ENCODE measurements at regions not wholly inside any gene's neighbourhood (a gene's known extent, or its start where the extent isn't known, plus 50 kb on each side); places are given as distances from the start of the nearest gene placed in this dataset.

GRCh38 chr22:44442186-44442815, 55.7 kb downstream of the RTL6 start:
- no peak for DNase-seq (ENCODE audit: extremely low read depth, low read depth)

- no peak for DNase-seq (ENCODE audit: extremely low read depth, low read depth)
These were observed 56.4 kb downstream of the RTL6 start for GRCh38 chr22:44441401-44442185.

GRCh38 chr22:44440224-44441160, 57.5 kb downstream of the RTL6 start:
- no peak for DNase-seq (ENCODE audit: extremely low read depth, low read depth)

GRCh38 chr22:44439356-44440223, 58.4 kb downstream of the RTL6 start:
- DNase-seq (ENCODE audit: extremely low read depth, low read depth): no peak

DNA sequence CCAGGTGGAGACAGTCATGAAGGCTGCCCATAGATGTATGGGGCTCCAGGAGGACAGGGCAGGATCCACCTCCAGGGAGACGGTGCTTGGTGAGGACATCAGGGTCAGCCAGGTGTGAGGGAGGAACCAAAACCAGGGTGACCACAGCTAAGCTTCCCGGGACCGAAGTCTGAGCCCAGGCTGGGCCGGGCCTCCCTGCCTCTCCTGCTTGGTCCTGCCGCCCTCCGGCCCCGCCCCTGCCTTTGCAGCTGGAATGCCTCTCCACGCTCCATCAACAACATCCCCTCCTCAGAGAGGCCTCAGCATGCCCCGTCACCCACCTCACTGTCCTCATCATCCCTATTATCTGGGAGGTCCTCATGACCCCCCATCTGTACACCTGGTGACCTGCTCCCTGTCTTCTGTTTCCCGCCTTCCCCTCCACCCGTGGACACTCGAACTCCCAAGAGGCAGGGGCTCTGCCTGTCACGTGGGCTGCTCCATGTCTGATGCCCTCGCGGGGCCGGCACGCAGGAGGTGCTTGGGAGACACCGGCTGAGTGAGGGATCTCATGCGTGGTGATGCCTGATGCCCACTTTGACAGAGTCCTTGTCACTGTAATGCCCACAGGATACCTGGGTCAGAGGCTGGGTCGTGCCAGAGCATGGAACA, 59.4 kb downstream of the RTL6 start:
- no peak for DNase-seq (ENCODE audit: extremely low read depth, low read depth)

GRCh38 chr22:44438056-44438455, 60.0 kb downstream of the RTL6 start:
- no peak for DNase-seq (ENCODE audit: extremely low read depth, low read depth)

- DNase-seq (ENCODE audit: extremely low read depth, low read depth): no peak
These were observed 60.6 kb downstream of the RTL6 start for GRCh38 chr22:44437216-44438055.

GRCh38 chr22:44436736-44437135, 61.3 kb downstream of the RTL6 start:
- DNase-seq (ENCODE audit: extremely low read depth, low read depth): no peak

- no peak for DNase-seq (ENCODE audit: extremely low read depth, low read depth)
These were observed 66.8 kb downstream of the RTL6 start for GRCh38 chr22:44431256-44431655.

DNA sequence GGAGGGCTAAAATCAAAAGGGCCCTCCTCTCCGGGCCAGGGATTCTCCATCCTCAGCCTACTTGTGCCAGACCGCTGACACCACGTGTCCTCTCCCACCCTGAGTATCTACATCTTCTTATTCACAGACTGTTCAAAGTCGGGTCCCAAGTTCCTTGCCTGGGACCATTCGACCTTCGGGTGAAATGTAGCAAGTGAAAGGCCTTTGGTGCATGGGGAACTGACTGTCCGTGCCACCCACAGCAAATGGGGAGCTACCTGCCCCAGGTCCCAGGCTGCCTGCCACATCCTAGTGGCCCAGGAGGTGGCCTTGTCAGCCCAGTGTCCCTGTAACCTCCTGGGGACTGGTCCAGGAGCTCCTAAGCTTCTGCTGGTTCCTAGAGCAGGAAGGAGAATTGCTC, 67.3 kb downstream of the RTL6 start:
- no peak for DNase-seq (ENCODE audit: extremely low read depth, low read depth)

DNA sequence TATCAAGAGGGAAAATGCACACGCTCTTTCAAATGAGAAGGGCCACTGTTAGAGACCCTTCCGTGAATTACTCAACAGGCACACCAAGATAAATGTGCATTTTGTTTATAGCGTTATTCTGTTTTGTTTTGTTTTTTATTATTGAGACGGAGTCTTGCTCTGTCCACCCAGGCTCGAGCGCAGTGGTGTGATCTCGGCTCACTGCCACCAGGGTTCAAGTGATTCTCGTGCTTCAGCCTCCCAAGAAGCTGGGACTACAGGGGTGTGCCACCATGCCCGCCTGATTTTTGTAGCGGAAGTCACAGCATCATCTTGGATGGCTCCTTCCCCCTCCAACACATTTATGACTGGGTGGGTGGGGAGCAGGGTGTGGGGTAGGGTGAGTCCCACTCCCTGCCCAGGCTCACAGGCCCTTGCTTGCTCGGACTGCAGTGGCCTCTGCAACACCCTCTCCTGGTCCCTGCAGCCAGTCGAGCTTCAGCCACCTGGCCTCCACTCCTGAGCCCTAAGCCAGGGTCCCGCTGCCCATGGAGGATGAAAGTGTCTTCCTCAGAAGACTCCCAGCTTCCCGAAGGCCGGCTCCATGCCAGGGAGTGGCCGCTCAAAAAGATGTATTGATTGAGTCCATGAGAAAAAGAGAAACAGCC, 68.0 kb downstream of the RTL6 start:
- DNase-seq (ENCODE audit: extremely low read depth, low read depth): no peak

- no peak for DNase-seq (ENCODE audit: extremely low read depth, low read depth)
These were observed 68.8 kb downstream of the RTL6 start for GRCh38 chr22:44428941-44429830.

GRCh38 chr22:44427611-44428470, 70.2 kb downstream of the RTL6 start:
- DNase-seq (ENCODE audit: extremely low read depth, low read depth): no peak

GRCh38 chr22:44426981-44427380, 71.1 kb downstream of the RTL6 start:
- no peak for DNase-seq (ENCODE audit: extremely low read depth, low read depth)

- DNase-seq (ENCODE audit: extremely low read depth, low read depth): no peak
These were observed 72.4 kb downstream of the RTL6 start for GRCh38 chr22:44425694-44426045.

DNA sequence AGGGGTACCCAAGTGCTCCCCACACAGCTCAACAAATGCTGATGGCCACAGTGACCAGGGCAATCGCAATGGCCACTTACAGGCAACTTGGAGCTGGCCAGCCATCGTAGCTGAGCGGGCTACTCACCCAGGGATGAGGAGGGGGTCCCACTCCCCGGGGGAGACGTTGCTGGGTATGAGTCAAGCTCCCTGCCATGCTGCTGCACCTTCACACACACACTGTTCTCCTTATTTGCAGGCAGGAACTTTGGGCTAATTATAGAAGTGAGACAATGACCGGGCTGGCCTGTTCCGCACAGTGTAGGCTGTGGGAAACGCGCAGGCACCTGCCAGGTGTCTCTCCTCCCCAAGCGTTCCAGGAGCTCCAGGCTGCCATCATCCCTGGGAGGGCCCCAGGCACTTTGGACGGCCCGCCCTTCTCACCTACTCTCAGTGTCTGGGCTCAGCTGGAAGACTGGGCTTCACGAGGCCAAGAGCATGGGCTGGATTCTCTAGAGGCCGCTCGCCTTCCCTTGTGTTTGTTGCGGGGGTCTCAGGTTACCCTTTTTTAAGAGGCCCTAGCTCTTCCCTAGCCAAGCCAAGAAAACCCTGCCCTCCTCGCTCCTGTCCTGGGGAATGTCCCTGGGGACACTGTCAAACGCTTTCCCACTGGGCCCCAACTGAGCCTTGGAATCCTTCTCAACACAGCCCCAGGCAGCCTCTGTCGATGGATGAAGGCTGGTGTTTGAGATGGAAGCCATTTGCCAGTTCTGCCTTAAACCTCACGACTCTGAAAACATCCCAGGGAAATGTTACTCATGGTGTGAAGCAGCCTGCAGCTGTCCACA, 73.0 kb downstream of the RTL6 start:
- no peak for DNase-seq (ENCODE audit: extremely low read depth, low read depth)
